GM12874 (cell line): ENCODE measurements at regions not wholly inside any gene's neighbourhood (a gene's known extent, or its start where the extent isn't known, plus 50 kb on each side); places are given as distances from the start of the nearest gene placed in this dataset.

Source experiments
- CTCF ChIP-seq: IDR thresholded peaks from 2 replicates; pipeline ENCODE4 v1.5.1; 2011; ENCODE audit warnings: low read depth, mild to moderate bottlenecking, control low read depth, low read length, moderate library complexity; ENCODE audit not compliant: insufficient read depth

DNA sequence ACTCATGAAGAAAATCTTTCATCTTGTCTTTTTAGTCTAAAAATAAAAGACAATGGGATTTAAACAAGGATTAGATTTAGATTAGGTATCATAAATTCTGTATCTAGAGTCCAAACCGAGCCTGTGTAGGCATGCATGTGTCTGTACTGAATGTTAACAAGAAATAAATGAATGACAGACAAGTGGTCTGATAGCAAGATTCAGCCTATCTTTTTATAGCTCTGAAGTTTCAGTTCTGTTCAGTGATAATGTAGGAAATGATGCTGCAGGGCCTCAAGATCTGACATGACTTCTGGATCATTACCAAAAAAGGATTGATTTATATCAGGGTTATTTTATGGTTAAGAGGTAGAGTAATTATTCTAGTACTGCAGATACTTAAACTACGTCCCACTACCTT, 137.0 kb upstream of the ATP5MC3 start:
- no peak for TF ChIP-seq CTCF

DNA sequence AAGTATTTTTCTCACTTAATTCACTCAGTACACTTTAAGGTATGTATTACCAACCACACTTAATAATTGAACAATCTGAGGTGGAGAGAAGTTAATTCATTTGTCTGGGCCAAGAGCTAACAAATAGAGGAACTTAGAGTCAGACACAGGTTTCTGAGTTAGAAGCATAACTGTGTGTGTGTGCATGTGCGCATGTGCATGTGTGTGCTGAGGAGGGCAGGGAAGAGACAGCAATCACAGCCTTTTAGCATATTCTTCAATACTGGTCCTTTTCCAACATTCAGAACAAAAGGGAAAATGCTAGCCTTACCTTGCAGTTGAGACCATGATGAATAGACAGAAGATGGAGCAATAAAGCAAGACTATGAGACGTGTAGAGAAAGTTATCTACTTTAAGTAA, 136.2 kb upstream of the ATP5MC3 start:
- no peak for TF ChIP-seq CTCF

- TF ChIP-seq CTCF, result no peak
These were observed 130.6 kb upstream of the ATP5MC3 start for GRCh38 chr2:175312137-175312536.

DNA sequence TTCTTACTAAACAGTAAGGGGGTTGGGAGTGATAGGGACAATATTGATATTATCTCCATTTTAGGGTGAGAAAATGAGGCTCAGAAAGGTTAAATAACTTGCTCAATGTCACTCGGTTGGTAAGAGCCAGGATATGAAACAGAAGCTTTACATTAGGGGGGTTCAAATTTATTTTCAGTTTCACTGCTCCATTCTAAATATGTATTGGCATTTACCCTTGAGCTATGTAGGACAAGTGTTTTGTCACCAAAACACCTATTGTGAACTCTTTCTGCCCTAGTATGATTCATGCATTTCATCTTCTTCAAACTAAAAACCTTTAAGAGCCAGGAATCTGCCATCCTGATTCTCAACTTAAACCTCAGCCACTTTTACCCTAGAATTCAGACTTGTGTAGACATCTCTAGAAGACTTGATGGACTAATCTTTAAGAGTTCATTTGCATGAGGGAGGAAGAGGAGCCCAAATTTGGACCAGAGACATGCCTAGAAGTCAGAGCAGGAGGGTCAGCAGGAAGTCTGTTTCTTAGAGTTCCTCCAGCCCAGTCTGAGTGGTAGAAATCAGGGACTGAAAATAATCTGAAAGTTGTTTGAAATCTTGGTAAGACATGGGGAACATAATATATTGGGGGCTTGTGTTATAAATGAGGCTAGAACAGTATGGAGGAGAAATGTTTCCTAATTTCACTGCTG, 129.4 kb upstream of the ATP5MC3 start:
- TF ChIP-seq CTCF, result no peak

GRCh38 chr2:175309799-175310198, 128.3 kb upstream of the ATP5MC3 start:
- peak; percentile 54 for TF ChIP-seq CTCF

DNA sequence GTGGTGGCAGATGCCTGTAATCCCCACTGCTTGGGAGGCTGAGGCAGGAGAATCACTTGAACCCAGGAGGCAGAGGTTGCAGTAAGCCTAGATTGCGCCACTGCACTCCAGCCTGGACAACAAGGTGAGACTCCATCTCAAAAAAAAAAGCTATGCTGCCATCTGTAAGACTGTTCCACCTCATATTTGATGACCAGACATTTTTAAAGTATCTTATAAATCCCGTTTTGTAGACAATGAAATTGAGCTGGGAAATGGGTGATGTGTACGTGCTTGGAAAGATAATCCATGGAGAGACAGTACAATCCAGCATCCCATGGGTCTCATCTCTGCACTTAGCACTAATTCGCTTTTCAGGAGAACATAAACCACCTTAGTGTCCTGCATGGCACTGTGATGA, 126.5 kb upstream of the ATP5MC3 start:
- TF ChIP-seq CTCF, result no peak

- no peak for TF ChIP-seq CTCF
These were observed 123.0 kb upstream of the ATP5MC3 start for GRCh38 chr2:175304541-175304940.
